NCI-H524 (cell line): ENCODE measurements at regions not wholly inside any gene's neighbourhood (a gene's known extent, or its start where the extent isn't known, plus 50 kb on each side); places are given as distances from the start of the nearest gene placed in this dataset.
"Not testable (repeated sequence)": the region's sequence is repeated elsewhere in the genome, so short reads cannot be mapped to it uniquely, and the experiment has no call there.

Experiments used
- DNase-seq, 2 experiments: peaks; one replicate each; lab custom pipeline; 2025; lab: John Stamatoyannopoulos, UW

- DNase-seq: peak; percentile 93 to 97
These were observed 351.3 kb downstream of the SOX9 start for GRCh38 chr17:72472106-72472505.

- not testable (repeated sequence) for DNase-seq
These were observed 352.1 kb downstream of the SOX9 start for GRCh38 chr17:72472853-72473390.

GRCh38 chr17:72474243-72474642 is 353.4 kb downstream of the SOX9 start:
- no peak for DNase-seq

- no peak for DNase-seq
These were observed 354.1 kb downstream of the SOX9 start for GRCh38 chr17:72474719-72475477.

GRCh38 chr17:72476134-72476533 is 355.3 kb downstream of the SOX9 start:
- DNase-seq: no peak

GRCh38 chr17:72476575-72476986 is 355.8 kb downstream of the SOX9 start:
- DNase-seq: no peak

- peak; percentile 67 to 91 for DNase-seq
These were observed 356.7 kb downstream of the SOX9 start for GRCh38 chr17:72477491-72477890.

GRCh38 chr17:72479113-72479512 is 358.3 kb downstream of the SOX9 start:
- DNase-seq: peak in 1 of 2 experiments; percentile 40

- DNase-seq: no peak
These were observed 360.8 kb downstream of the SOX9 start for GRCh38 chr17:72481572-72481971.

GRCh38 chr17:72485596-72485995 is 364.8 kb downstream of the SOX9 start:
- DNase-seq: no peak

- no peak for DNase-seq
These were observed 366.0 kb downstream of the SOX9 start for GRCh38 chr17:72486806-72487205.

GRCh38 chr17:72487731-72488494 is 367.1 kb downstream of the SOX9 start:
- DNase-seq: no peak

- DNase-seq: no peak
These were observed 367.9 kb downstream of the SOX9 start for GRCh38 chr17:72488555-72489271.

GRCh38 chr17:72489272-72489641 is 368.4 kb downstream of the SOX9 start:
- DNase-seq: no peak

GRCh38 chr17:72491102-72491501 is 370.3 kb downstream of the SOX9 start:
- DNase-seq: no peak

- DNase-seq: no peak
These were observed 371.7 kb downstream of the SOX9 start for GRCh38 chr17:72492494-72492893.

- DNase-seq: no peak
These were observed 372.1 kb downstream of the SOX9 start for GRCh38 chr17:72492941-72493340.

- peak in 1 of 2 experiments; percentile 26 for DNase-seq
These were observed 373.7 kb downstream of the SOX9 start for GRCh38 chr17:72494566-72494965.

- no peak for DNase-seq
These were observed 375.6 kb downstream of the SOX9 start for GRCh38 chr17:72496461-72496860.

- no peak for DNase-seq
These were observed 377.1 kb downstream of the SOX9 start for GRCh38 chr17:72497915-72498314.

GRCh38 chr17:72498364-72499210 is 377.8 kb downstream of the SOX9 start:
- DNase-seq: no peak
